ENCODE measurements at regions not wholly inside any gene's neighbourhood (a gene's known extent, or its start where the extent isn't known, plus 50 kb on each side); places are given as distances from the start of the nearest gene placed in this dataset.

GRCh38 chr18:10049747-10050146, 135.9 kb downstream of the VAPA start:
- no peak for FAIRE-seq
- no peak for DNase-seq (ENCODE audit: insufficient read length, low spot score)
- TF ChIP-seq CTCF (IDR thresholded peaks at IDR 0.05; ENCODE audit: insufficient read depth, missing control alignments) = no peak

- TF ChIP-seq CTCF (IDR thresholded peaks at IDR 0.05; ENCODE audit: insufficient read depth, missing control alignments) = no peak
- FAIRE-seq = no peak
- DNase-seq (ENCODE audit: insufficient read length, low spot score) = no peak
Measured at GRCh38 chr18:10050956-10051355, 137.1 kb downstream of the VAPA start.

- DNase-seq (ENCODE audit: insufficient read length, low spot score) (no peak), FAIRE-seq (no peak)
- TF ChIP-seq CTCF (IDR thresholded peaks at IDR 0.05; ENCODE audit: insufficient read depth, missing control alignments) = no peak
Measured at GRCh38 chr18:10051877-10052631, 138.2 kb downstream of the VAPA start.

- DNase-seq (ENCODE audit: insufficient read length, low spot score) = no peak
- TF ChIP-seq CTCF (IDR thresholded peaks at IDR 0.05; ENCODE audit: insufficient read depth, missing control alignments) = no peak
- FAIRE-seq = no peak
Measured at GRCh38 chr18:10052871-10053270, 139.1 kb downstream of the VAPA start.

GRCh38 chr18:10053861-10054260, 140.0 kb downstream of the VAPA start:
- DNase-seq (ENCODE audit: insufficient read length, low spot score) (no peak), FAIRE-seq (no peak)
- no peak for TF ChIP-seq CTCF (IDR thresholded peaks at IDR 0.05; ENCODE audit: insufficient read depth, missing control alignments)

GRCh38 chr18:10054366-10054765, 140.6 kb downstream of the VAPA start:
- DNase-seq (ENCODE audit: insufficient read length, low spot score) = no peak
- no peak for TF ChIP-seq CTCF (IDR thresholded peaks at IDR 0.05; ENCODE audit: insufficient read depth, missing control alignments)
- FAIRE-seq = no peak

GRCh38 chr18:10055125-10055750, 141.4 kb downstream of the VAPA start:
- FAIRE-seq (no peak), DNase-seq (ENCODE audit: insufficient read length, low spot score) (no peak)
- no peak for TF ChIP-seq CTCF (IDR thresholded peaks at IDR 0.05; ENCODE audit: insufficient read depth, missing control alignments)

Measured in D721Med (cell line).